Mammary epithelial cell (primary cell): ENCODE measurements at regions not wholly inside any gene's neighbourhood (a gene's known extent, or its start where the extent isn't known, plus 50 kb on each side); places are given as distances from the start of the nearest gene placed in this dataset.

Source experiments
- EZH2 ChIP-seq: IDR thresholded peaks from 2 replicates; pipeline ENCODE4 v1.6.1; 2012; ENCODE audit warnings: low read length, inconsistent platforms, borderline replicate concordance
- TF ChIP-seq, protein P1 (sequence below), 2 donors: IDR thresholded peaks in 1 of 2; conservative IDR thresholded peaks in 1 of 2; 2 replicates each; pipeline ENCODE4 v1.5.1; 2011 to 2012; ENCODE audit warnings: inconsistent platforms in 2 of 2, low read length in 2 of 2, mild to moderate bottlenecking in 2 of 2, control low read depth in 1 of 2, low read depth in 1 of 2; ENCODE audit not compliant: insufficient read depth in 1 of 2; ENCODE audit errors: extremely low read depth in 1 of 2

DNA sequence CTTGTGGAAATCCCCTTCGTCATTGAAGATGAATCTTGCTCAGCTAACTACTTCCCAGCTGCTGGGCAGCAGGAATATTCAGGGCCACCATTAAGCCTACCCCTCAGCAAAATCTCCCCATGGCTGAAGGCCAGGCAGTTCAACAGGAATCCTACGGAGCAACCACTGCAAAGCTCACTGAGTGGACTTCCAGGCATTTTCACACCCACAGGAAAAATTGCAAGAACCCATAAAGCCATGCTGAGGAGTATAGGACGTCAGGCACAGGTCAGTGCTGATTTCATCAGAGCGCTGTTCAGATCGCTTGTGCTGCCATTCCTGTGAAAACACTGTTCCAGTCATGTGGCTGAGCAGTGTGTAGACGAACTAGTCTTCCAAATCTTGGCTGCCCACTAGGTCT is 134.8 kb upstream of the TACR1 start:
- TF ChIP-seq EZH2, result no peak
- TF ChIP-seq, protein P1, sequence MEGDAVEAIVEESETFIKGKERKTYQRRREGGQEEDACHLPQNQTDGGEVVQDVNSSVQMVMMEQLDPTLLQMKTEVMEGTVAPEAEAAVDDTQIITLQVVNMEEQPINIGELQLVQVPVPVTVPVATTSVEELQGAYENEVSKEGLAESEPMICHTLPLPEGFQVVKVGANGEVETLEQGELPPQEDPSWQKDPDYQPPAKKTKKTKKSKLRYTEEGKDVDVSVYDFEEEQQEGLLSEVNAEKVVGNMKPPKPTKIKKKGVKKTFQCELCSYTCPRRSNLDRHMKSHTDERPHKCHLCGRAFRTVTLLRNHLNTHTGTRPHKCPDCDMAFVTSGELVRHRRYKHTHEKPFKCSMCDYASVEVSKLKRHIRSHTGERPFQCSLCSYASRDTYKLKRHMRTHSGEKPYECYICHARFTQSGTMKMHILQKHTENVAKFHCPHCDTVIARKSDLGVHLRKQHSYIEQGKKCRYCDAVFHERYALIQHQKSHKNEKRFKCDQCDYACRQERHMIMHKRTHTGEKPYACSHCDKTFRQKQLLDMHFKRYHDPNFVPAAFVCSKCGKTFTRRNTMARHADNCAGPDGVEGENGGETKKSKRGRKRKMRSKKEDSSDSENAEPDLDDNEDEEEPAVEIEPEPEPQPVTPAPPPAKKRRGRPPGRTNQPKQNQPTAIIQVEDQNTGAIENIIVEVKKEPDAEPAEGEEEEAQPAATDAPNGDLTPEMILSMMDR (conservative IDR thresholded peaks at IDR 0.05 in 1 of 2, IDR thresholded peaks at IDR 0.05 in 1 of 2; ENCODE audit: extremely low read depth in 1 of 2, insufficient read depth in 1 of 2, low read depth in 1 of 2, low read length in 2 of 2), result no peak
